SK-N-MC (cell line): ENCODE measurements at regions not wholly inside any gene's neighbourhood (a gene's known extent, or its start where the extent isn't known, plus 50 kb on each side); places are given as distances from the start of the nearest gene placed in this dataset.

Experiments used
- EZH2 ChIP-seq: fragments of 200-600 bp; sonication (generic); IDR thresholded peaks from one replicate; pipeline ENCODE4 v1.6.1; 2017; ENCODE audit warnings: antibody characterized with exemption
- POLR2AphosphoS5 ChIP-seq: IDR thresholded peaks from 2 replicates; pipeline ENCODE4 v1.6.1; 2012; ENCODE audit warnings: mild to moderate bottlenecking, low read depth, low read length, borderline replicate concordance

DNA sequence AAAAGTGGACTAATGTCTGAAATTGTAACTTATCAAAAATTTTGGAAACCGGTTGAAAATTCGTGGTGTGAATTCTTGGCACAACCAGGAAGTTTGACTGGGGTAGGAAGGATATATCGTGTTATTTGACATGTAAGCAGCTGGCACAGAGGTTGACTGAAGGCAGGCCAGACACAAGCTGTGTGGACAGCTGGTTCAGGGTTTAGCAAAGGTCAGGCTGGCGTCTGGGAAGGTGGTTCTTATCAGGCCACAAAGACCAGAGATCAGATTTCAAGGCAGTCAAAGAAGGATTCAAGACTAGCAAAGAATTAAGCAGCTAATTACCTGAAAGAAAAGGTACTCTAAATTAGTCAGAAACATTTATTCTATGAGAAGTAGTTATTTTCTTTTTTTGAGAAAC, 450.2 kb upstream of the MDGA2 start:
- TF ChIP-seq EZH2 (no peak), POLR2AphosphoS5 (no peak)
